ENCODE measurements at regions not wholly inside any gene's neighbourhood (a gene's known extent, or its start where the extent isn't known, plus 50 kb on each side); places are given as distances from the start of the nearest gene placed in this dataset.

- no peak for DNase-seq (ENCODE audit: low read depth in 2 of 2)
- TF ChIP-seq CTCF (IDR thresholded peaks at IDR 0.05; ENCODE audit: low read depth, low read length): no peak
- no peak overlapping the region for H3K4me3 ChIP-seq (replicated peaks in 1 of 2; ENCODE audit: low read depth in 2 of 2, low read length in 2 of 2)
Observed at GRCh38 chr6:134628154-134628553, 310.2 kb upstream of the SGK1 start.

- DNase-seq (ENCODE audit: low read depth in 2 of 2): no peak
- TF ChIP-seq CTCF (IDR thresholded peaks at IDR 0.05; ENCODE audit: low read depth, low read length): no peak
- H3K4me3 ChIP-seq (replicated peaks in 1 of 2; ENCODE audit: low read depth in 2 of 2, low read length in 2 of 2): no peak overlapping the region
Observed at GRCh38 chr6:134627707-134628106, 309.8 kb upstream of the SGK1 start.

- no peak for TF ChIP-seq CTCF (IDR thresholded peaks at IDR 0.05; ENCODE audit: low read depth, low read length)
- no peak for DNase-seq (ENCODE audit: low read depth in 2 of 2)
- H3K4me3 ChIP-seq (replicated peaks in 1 of 2; ENCODE audit: low read depth in 2 of 2, low read length in 2 of 2): no peak overlapping the region
Observed at GRCh38 chr6:134626589-134626988, 308.7 kb upstream of the SGK1 start.

- DNase-seq (ENCODE audit: low read depth in 2 of 2): no peak
- no peak for TF ChIP-seq CTCF (IDR thresholded peaks at IDR 0.05; ENCODE audit: low read depth, low read length)
Observed at GRCh38 chr6:134626086-134626485, 308.2 kb upstream of the SGK1 start.

GRCh38 chr6:134624781-134625180, 306.9 kb upstream of the SGK1 start:
- TF ChIP-seq CTCF (IDR thresholded peaks at IDR 0.05; ENCODE audit: low read depth, low read length): no peak
- no peak overlapping the region for H3K4me3 ChIP-seq (replicated peaks in 1 of 2; ENCODE audit: low read depth in 2 of 2, low read length in 2 of 2)
- DNase-seq (ENCODE audit: low read depth in 2 of 2): no peak

More at GRCh38 chr6:134626086-134626485, 308.2 kb upstream of the SGK1 start:
- no peak overlapping the region for H3K4me3 ChIP-seq (replicated peaks in 1 of 2; ENCODE audit: low read depth in 2 of 2, low read length in 2 of 2)

- H3K4me3 ChIP-seq (replicated peaks in 1 of 2; ENCODE audit: low read depth in 2 of 2, low read length in 2 of 2): no peak overlapping the region
- DNase-seq (ENCODE audit: low read depth in 2 of 2): no peak
- no peak for TF ChIP-seq CTCF (IDR thresholded peaks at IDR 0.05; ENCODE audit: low read depth, low read length)
Observed at GRCh38 chr6:134623401-134623800, 305.5 kb upstream of the SGK1 start.

Measured in cardiac fibroblast (primary cell).